AG09309 (cell line): ENCODE measurements at regions not wholly inside any gene's neighbourhood (a gene's known extent, or its start where the extent isn't known, plus 50 kb on each side); places are given as distances from the start of the nearest gene placed in this dataset.

Source experiments
- DNase-seq: peaks from one replicate; pipeline ENCODE4 v3.0.0-alpha.2; 2010; ENCODE audit warnings: low read depth
- H3K4me3 ChIP-seq: 2 replicates; pipeline ENCODE4 v1.5.1; 2011; ENCODE audit warnings: mild to moderate bottlenecking, low read depth, low read length, moderate library complexity; ENCODE audit not compliant: control insufficient read depth
- CTCF ChIP-seq: IDR thresholded peaks from 2 replicates; pipeline ENCODE4 v1.5.1; 2011; ENCODE audit warnings: mild to moderate bottlenecking, low read depth, low read length, inconsistent platforms; ENCODE audit not compliant: insufficient read depth, control insufficient read depth; ENCODE audit errors: missing control alignments

DNA sequence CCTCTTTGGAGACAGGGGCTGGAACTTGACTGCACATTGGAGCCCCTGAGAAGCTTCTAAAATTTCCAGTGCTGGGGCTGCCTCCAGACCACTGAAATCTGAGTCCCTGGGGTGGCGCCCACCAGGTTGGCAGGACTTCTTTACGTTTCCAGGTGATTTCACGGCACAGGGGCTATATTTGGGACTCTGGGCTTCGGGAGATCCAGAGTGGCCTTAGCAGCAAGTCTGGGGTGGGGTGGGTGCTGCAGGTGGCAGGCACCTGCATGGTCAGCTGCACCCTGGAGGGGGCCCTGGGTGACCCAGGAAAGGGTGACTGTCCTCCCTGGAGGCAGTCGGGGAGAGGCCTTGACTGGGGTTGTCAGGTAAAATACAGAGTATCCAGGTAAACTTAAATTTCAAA, 135.5 kb upstream of the PHACTR3 start:
- no peak for DNase-seq
- H3K4me3 ChIP-seq, result no peak overlapping the region
- no peak for TF ChIP-seq CTCF

GRCh38 chr20:59469267-59470252, 134.8 kb upstream of the PHACTR3 start:
- no peak for DNase-seq

DNA sequence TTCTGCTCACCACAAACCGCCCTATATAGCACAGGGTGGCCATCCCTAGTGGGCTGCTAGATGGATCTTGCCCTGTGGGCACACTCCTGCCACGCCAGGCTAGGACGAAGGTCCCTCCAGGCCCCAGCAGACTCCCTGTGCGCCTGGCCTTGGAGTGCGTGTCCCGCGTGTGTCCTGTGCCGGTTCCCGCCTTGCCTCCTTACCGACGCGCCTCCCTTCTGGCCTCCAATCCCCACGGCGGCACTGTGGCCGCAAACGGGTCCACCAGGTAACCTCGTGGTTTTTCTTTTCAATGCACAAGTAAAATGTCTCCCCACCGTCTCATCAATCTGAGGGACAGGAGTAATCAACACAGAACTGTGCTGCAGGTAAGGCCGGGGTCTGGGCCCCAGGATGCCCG, 133.8 kb upstream of the PHACTR3 start:
- TF ChIP-seq CTCF, result no peak
- no peak for DNase-seq
- no peak overlapping the region for H3K4me3 ChIP-seq

More at GRCh38 chr20:59469267-59470252, 134.8 kb upstream of the PHACTR3 start:
- no peak for TF ChIP-seq CTCF
- no peak overlapping the region for H3K4me3 ChIP-seq

DNA sequence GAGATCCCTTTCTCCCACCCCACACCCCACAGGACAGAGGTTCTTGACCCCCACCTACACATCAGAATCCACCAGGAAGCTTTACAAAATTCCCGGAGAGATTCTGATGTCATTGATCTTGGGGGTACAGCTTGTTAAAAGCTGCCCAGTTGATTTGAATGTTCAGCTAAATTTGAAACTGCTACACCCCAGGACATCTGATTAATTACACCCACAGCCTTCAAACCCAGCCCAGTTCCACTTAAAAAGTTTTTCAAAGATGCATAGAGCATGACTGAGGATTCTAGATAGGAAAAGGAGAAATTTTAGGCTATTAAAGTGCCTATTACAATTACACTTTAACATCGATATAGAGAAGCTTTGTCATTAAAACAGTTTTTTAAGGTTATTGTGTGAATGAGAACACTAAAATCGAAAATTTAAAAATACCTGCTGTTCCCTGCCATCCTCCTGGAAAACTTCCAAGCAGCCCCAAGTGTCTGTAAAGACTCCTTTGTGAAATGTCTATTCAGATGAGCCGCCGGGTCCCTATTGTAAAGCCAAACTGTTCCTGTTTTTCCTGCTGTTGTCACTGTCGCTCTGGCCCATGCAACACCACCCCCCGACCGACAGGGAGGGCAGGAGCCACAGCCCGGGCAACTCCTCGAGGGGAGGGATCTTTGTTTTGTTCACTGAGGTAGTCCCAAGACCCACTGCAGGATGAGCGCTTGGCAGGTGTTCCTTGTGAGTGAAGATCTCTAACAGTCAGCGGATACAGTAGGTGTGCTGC, 132.5 kb upstream of the PHACTR3 start:
- DNase-seq, result no peak
- H3K4me3 ChIP-seq, result no peak overlapping the region
- TF ChIP-seq CTCF, result no peak

GRCh38 chr20:59473742-59474141, 130.6 kb upstream of the PHACTR3 start:
- TF ChIP-seq CTCF, result no peak
- DNase-seq, result no peak
- H3K4me3 ChIP-seq, result no peak overlapping the region

DNA sequence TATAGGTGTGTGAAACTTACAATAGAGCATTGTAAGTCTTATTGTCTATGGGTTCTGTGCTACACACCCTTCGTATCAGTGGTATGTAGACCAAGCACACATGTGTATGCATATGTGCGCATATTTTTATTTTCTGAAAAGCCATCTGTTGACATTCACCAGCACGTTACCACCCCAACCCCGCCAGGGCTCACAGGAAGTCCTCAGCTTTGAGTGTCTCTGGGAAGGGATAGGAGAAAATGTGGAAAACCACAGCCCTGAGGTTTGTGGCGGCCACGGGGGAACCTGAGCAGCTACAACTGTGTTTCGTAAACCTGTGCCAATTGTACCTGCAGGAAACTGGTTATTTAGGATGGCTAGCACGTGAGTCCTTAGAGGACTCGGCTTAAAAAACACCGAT, 123.3 kb upstream of the PHACTR3 start:
- no peak for DNase-seq
- no peak for TF ChIP-seq CTCF
- H3K4me3 ChIP-seq, result no peak overlapping the region
